IPS-NIHi7 (cell line): ENCODE measurements at regions not wholly inside any gene's neighbourhood (a gene's known extent, or its start where the extent isn't known, plus 50 kb on each side); places are given as distances from the start of the nearest gene placed in this dataset.
"Not testable (repeated sequence)": the region's sequence is repeated elsewhere in the genome, so short reads cannot be mapped to it uniquely, and the experiment has no call there.

ENCODE experiments used
- DNase-seq: peaks from one replicate; pipeline ENCODE4 v3.0.0; 2012; ENCODE audit warnings: mixed read lengths; ENCODE audit errors: extremely low spot score

DNA sequence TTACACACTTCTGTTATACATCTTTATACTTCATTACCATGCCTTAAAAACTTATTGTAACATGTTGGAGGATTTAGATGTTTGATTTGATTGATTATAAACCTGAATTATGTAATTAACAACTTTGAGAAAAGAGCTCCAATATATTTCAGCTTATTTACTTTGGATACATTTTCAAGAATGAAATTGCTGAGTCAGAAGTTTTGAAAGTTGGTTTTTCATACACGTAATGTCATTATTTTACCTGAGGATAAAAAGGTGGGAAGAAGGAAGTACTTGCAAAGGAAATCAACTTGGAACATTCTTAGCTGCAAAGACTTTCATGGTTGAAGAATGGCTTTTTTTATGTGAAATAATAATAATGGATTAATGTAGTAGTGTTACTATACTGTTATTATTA is 677.2 kb downstream of the FAM181B start:
- no peak for DNase-seq

DNA sequence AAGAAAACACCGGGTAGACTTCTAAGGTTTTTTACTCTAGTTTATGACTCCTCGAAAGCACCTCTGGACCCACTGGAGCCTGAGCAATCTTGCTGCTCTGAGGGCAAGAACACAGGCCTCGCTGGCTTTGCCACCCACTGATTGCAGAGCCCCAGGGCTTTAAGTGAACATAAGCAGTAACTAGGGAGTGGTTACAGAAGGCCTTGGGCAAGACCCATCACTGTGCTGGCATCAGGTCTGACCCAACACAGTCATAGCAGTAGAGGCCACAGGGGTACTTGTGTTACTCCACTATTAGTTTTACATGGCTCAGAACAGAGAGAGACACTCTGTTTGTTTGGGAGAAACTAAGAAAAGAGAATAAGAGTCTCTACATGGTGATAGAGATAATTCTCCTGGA is 684.5 kb downstream of the FAM181B start:
- DNase-seq: no peak

DNA sequence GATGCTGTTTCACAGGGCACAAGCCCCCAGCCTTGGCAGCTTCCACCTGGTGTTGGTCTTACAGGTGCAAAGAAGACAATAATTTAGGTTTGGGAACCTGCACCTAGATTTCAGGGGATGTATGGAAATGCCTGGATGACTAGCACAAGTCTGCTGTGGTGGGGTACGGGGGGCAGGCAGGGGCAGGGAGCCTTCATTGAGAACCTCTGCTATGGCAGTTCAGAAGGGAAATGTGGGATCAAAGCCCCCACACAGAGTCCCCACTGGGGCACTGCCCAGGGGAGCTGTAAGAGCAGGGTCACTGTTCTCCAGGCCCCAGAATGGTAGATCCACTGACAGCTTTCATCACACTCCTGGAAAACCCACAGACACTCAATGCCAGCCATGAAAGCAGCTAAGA is 686.5 kb downstream of the FAM181B start:
- no peak for DNase-seq

DNA sequence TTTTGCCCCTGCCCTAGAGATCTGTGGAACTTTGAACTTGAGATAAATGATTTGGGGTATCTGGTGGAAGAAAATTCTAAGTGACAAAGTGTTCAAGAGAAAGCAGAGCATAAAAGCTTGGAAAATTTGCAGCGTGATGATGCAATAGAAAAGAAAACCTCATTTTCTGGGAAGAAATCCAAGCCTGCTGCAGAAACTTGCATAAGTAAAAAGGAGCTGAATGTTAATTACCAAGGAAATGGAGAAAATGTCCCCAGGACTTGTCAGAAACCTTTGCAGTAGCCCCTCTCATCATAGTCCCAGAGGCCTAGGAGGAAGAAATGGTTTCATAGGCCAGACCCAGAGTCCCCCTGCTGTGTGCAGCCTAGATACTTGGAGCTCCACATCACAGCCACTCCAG is 686.9 kb downstream of the FAM181B start:
- DNase-seq: no peak

DNA sequence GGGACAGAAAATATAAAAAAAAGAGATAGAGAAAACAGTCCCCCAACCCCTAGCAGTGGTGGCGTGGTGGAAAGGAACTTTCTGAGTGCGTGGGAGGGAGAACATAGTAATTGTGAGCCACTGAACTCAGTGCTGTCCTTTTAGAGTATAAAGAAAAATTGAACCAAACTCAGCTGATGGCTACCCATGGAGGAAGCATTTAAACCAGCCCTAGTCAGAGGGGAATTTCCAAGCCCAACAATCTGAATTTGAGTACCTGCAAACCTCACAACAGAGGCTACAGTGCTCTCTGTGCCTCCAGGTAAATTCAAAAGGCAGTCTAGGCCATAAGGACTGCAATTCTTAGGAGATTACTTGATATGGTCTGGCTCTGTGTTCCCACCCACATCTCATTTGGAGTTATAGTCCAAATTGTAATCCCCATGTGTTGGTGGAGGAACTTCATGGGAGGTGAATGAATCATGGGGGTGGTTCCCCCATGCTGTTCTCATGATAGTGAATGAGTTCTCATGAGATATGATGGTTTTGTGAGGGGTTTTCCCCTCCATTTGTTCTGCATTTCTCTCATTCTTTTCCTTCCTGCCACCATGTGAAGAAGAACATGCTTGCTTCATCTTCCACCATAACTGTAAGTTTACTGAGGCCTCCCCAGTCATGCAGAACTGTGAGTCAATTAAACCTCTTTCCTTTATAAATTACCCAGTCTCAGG is 687.8 kb downstream of the FAM181B start:
- no peak for DNase-seq

DNA sequence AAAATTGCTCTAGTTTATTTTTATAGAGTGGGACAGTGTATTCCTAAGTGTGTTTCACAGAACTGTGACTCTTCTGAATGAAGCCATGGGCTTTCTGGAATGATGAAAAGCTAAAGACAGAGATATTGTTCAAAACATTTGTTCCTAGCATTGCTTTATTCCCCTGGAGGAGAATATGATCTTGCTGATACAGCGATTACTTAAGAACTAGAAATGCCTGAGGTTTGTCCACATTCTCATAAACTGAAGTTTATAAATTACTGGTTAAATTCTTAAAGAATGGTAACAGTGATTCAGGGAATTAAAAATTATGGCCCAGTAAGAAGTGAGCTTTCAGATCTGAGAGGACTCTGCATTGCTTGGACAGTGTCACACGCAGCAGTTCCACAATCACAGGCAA is 690.3 kb downstream of the FAM181B start:
- no peak for DNase-seq

DNA sequence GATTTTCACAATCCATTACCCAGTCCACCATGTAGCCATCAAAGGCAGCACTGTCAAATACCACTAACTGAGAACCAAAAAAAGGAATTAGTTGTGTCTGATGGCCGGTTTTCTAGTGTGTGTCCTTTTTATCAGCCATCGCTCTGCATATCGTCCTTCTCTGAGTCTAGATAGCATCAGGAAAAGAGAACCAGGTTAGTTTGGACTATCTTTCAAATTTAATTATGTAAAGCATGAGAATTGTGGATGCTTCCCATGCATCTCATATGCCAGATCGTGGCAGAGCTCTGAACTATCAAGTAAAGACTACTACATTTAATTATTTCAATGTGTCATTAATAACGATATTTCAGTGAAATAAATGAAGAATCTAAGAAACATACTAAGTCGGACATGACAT is 691.9 kb downstream of the FAM181B start:
- no peak for DNase-seq

DNA sequence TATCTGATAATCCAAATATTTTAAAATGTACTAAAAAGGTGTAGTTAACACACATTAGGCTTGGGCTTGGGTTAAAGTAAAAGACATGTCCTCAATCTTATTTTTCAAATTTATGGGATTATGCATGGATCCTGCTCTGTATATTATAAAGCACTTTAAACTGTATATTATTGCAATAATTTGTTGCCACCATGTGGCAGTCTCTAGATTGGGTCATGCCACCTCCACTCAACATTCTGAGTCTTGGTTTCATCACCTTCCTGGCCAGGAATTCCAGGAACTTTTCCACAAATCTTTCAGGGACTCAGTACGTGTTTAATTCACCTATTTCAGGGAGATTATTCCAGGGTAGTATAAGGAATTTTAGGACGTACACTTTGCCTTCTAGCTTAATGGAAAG is 695.5 kb downstream of the FAM181B start:
- no peak for DNase-seq

DNA sequence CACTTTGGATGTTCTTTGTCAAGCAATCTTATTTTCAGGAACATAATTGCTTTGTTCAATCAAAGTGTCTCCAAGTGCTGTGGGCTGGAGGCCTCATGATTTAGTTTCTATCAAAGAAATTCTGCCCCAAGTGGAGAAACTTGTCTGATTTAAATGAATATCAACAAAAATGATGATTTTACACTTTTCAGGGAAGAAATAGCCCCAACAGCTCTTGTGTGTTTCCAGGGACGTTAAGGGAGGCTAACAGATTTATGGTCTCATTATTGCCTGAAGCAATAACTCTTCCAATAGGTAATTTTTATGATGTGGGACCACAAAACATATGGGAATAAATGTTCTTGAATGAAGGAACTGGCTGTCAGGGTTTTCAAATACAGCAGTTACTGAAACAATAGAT is 699.1 kb downstream of the FAM181B start:
- DNase-seq: no peak

DNA sequence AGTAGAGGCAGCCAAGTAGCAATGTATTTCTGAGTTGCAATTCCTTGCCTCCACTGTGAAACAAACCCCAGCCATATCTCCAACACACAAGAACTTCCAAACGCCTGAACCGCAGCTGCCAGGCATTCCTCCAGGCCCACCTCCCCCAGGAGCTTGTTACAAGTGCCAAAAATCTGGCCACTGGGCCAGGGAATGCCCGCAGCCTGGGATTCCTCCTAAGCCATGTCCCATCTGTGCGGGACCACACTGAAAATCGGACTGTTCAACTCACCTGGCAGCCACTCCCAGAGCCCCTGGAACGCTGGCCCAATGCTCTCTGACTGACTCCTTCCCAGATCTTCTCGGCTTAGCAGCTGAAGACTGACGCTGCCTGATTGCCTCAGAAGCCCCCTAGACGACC is 706.3 kb downstream of the FAM181B start:
- not testable (repeated sequence) for DNase-seq

DNA sequence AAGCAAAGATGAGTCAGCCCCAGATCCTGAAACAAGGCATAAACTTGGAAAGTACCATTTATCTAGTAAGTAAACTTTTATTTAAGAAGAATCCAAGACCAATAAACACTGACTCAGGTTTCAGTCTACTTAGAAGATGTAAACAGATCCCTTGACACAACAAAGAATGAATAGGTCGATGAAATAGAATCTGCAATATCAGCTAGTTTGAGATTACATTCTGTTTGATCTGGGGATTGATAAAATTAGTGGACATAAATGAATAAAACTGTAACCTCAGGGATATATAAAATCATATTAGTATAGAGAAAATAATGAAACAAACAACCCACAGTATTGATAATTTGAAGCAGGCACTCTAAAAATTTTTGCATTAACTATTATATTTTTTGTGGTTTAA is 708.9 kb downstream of the FAM181B start:
- DNase-seq: no peak

DNA sequence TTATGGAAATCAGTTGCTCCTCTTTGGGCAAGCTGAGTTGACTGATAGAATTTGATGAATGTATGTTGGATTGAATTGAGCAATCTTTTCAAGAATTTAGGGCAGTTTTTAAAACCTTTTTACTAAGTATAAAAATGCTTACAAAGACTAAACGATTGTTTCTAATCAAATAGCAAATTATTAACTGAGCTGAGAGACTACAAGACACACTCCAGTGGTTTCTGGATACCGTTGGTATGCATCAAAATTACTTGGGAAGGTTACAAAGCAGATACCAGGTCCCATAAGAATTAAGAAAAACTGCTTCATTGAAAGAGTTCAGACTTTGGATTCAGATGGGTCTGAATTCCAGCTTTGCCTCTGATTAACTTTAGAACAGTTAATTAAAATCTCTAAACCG is 721.4 kb downstream of the FAM181B start:
- DNase-seq: no peak

DNA sequence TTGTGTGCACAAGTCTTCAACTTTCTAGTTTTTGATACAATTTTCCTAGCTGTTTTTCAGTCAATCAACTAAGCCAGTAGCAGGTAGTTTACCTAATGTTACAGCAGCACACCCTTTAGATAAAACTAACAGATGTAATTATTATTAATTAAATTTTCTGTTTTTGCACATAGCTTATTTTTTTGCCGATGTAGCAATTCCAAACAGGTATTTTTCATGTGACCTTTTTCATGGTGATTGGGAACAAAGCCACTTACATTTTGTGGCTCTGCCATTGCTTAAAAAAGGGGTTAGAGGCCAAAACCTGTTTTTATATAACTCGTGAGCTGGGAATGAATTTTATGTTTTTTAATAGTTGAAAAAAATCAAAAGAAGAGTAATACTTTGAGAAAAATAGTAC is 724.5 kb downstream of the FAM181B start:
- no peak for DNase-seq

DNA sequence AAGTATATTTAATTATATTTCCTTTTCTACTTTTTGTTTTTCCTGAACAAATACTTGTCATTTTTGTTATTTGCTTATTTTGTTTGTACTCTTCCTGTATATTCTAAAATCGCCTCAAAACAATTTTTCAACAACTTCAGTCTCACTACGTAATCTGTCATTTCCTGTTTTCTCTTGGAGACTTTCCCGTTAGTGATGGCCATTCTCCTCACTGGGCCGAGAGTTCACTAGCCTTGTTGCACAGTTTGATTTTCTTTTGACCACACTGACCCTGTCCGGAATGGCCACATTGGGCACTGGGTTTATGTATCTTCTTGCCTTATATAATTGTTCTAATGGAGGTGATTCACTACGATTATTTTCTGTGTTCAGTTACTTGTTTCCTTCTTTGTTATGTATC is 726.1 kb downstream of the FAM181B start:
- DNase-seq: no peak

DNA sequence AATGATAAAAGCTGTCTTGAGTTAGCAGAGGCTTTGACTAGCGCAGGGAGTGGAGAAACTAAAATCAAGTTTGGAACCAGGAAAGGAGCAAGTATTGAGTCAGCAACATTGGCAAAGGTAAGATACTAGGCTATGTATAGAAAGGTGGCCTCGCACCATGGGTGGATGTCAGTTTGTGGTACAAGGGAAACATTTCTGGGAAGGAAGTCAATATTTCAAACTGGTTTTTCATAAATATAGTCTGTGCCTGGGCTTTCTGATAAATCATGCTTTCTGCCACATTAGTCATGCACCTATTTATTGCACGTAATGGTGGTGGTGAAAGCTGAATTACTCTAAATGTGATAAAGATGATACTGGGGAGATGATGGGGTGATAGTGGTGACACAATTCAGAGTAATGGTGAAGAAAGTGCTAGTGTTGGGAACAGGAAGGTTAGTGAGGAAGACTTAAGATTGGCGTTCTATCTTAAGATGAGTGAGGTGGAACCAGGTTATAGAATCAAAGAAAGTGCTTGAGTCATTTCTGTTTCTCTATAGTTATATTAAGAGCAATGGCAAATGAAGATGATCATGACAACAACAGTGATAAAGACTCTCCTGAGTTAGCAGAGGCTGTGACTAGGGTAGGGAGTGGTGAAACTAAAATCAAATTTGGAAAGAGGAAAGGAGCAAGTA is 729.0 kb downstream of the FAM181B start:
- DNase-seq: no peak

DNA sequence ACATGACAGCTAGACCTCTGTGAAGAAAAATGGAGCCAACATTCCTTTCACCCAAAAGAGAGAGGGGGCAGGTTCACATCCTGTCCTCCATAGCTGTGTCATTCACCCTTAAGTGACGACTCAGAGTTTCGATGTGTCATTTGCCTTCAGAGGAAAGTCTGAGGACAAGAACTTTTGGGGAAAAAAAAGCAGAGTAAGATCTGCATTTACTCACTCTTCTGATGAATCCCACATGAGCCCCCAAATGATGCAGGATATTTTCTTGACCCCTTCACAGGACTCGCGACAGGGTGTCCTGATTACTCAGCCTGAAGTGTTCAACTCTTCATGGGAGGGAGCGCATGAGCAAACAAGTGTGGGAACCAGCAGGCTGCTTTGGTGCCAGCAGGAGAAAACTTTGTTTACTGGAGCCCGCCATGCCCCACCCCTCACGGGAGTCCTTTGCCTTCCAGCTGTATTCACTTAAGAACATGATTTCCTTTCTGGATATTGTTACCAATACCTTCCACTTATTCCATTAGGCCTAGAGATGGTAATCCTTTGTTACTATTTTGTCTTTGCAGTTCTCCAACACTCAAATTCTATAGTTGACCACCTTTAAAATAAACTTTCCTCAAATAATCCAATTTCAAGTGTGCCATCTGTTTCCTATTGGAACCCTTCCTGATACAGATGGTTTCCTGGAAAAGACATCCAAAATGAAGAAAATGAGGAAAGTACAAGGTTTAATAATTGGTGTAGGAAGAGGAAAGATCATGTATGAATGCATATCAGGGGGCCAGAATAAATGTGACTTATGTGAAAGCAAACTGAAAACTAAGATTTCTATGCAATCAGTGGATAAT is 729.8 kb downstream of the FAM181B start:
- DNase-seq: no peak

DNA sequence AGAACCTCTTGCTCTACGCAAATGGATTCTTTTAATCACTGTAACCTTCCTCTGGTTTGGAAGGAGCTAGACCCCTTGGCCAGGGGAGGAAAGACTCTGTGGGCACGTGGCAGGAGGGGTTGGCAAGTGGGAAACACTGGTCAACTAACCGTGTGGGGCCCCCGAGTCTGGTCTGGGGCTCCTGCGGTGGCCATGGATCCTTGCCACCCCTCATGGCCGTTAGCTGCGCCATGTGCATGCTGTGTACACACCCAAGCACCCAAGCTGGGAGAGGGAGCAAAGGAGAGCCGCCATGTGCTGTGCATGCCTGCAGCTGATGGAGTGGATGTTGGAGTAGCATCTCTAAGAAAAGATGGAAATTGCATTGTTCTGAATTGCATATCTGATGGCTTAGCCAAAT is 730.6 kb downstream of the FAM181B start:
- DNase-seq: no peak

DNA sequence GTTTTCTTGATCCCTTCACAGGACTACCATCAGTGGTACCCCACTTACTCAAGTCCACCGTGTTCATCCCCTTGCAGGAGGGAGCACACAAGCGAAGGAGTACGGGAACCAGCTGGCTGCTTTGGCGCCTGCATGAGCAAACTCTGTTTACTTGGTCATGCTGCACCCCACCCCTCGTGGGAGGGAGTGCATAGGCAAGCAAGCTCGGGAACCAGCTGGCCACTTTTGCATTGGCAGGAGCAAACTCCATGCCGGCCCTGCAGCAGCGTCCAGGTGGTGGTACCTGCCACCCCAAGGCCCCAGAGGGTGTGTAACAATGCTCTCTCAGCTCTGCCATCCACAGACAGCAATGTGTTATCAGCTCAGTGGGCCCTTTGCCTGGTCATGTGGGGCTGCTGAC is 737.8 kb downstream of the FAM181B start:
- no peak for DNase-seq

DNA sequence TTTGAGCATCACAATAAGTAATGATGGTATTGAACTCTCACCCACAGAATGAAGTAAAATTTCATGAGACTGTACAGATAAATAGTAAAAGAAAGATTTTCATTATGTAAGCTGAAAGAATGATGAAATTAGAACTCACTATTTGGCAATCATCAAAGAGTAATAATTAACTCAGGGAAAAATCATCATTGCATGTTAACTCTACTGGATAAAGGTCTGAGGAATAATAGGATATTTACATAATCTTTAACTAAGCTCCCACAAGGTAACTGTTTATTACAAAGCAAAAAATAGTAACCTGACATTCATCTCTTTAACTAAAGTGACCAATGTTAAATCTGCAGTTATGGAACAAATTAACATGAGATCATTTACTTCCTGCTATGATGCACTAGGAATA is 739.9 kb downstream of the FAM181B start:
- DNase-seq: no peak

DNA sequence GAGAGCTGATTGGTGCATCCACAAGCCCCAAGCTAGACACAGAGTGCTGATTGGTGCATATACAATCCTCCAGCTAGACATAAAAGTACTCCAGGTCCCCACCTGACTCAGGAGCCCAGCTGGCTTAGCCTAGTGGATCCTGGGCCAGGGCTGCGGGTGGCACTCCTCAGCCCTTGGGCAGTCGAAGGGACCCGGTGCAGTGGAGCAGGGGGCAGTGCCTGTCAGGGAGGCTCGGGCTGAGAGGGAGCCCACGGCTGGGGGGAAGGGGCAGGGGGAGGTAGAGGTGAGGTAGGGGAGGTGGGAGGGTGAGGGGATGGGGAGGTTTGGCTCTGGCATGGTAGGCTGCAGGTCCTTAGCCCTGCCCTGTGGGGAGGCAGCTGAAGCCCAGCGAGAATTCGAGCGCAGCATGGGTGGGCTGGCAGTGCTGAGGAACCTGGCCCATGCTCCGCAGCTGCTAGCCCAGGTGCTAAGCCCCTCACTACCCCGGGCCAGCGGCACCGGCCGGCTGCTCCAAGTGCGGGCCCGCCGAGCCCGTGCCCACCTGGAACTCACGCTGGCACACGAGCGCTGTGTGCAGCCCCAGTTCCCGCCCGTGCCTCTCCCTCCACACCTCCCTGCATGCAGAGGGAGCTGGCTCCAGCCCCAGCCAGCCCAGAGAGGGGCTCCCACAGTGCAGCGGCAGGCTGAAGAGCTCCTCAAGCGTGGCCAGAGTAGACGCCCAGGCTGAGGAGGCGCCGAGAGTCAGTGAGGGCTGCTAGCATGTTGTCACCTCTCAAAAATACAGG is 742.8 kb downstream of the FAM181B start:
- DNase-seq: no peak

DNA sequence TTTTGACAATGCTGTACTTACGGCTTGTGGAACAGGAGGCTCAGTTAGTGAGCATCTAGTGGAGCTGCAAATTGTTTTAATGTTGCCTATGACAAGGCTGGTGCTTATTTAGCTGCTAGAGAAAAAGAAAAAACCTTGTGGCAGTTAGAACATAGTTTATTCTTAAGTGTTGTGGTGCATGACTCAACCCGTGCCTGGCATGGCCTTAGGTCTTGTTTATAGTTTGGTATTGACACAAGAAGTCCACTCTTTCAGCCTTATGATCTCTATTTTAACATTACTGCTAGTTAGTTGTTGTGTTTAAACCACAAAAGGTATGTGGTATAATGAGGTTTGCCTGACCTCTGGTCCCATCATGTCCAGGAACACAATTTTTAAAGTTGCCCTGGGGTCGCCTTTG is 744.6 kb downstream of the FAM181B start:
- no peak for DNase-seq

DNA sequence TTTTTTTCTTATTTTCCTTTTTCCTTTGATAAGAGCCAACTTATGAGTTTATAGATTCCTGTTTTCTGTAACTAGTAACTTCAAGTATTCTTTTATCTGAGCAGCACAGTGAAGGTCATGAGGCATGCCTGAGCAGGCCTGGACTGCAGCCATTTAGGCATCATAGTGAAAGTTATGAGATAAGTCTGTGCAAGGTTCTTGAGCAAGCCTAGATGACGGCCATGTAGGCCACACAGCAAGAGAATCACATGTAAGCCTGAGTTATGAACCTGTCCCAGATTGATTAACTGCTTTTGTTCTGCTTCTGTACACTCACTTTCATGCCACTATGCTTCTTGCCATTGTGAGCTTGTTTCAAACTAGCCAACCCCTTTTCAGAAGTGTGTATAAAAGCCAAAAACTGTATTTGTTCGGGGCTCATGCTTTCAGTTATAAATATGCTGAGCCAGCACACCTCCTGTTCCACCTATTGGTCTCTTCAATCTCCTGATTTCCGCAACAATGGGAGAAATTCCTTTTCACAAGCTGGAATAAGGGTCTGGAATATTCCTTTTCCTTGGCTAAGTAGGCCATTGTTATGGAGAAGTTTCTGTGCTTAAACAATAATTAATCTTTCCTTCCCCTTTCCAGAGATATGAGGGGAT is 745.7 kb downstream of the FAM181B start:
- no peak for DNase-seq
